OCI-LY3 (cell line): ENCODE measurements at regions not wholly inside any gene's neighbourhood (a gene's known extent, or its start where the extent isn't known, plus 50 kb on each side); places are given as distances from the start of the nearest gene placed in this dataset.

Source experiments
- CTCF ChIP-seq: fragments of 200-600, 300-600 bp; sonication (generic); IDR thresholded peaks from 2 replicates; pipeline ENCODE4 v1.5.1; 2014; ENCODE audit warnings: antibody characterized with exemption, low read length, low read depth
- EZH2phosphoT487 ChIP-seq: fragments of 200-600 bp; shearing (Covaris generic); IDR thresholded peaks from 2 replicates; pipeline ENCODE4 v1.6.1; 2018; ENCODE audit warnings: antibody characterized with exemption, mixed run types, low read depth

- TF ChIP-seq CTCF (no peak), EZH2phosphoT487 (no peak)
Measured at GRCh38 chr6:114430534-114431124, 87.8 kb upstream of the HS3ST5 start.
